ENCODE measurements at regions not wholly inside any gene's neighbourhood (a gene's known extent, or its start where the extent isn't known, plus 50 kb on each side); places are given as distances from the start of the nearest gene placed in this dataset.

GRCh38 chr7:34249192-34249591, 343.9 kb downstream of the BMPER start:
- DNase-seq (no peak), ATAC-seq (ENCODE audit: poor library complexity) (no peak)

GRCh38 chr7:34260279-34260678, 354.9 kb downstream of the BMPER start:
- ATAC-seq (ENCODE audit: poor library complexity) (no peak), DNase-seq (no peak)
- intact Hi-C loops (cut with DNase I): no loop called here

More at GRCh38 chr7:34249192-34249591, 343.9 kb downstream of the BMPER start:
- intact Hi-C loops (cut with DNase I): no loop called here

- ATAC-seq (ENCODE audit: poor library complexity) (no peak), DNase-seq (no peak)
- intact Hi-C loops (cut with DNase I): no loop called here
Measured at GRCh38 chr7:34263168-34263567, 357.8 kb downstream of the BMPER start.

- ATAC-seq (ENCODE audit: poor library complexity) (no peak), DNase-seq (no peak)
- intact Hi-C loops (cut with DNase I): no loop called here
Measured at GRCh38 chr7:34269084-34269483, 363.7 kb downstream of the BMPER start.

- ATAC-seq (ENCODE audit: poor library complexity) (no peak), DNase-seq (no peak)
- intact Hi-C loops (cut with DNase I): no loop called here
Measured at GRCh38 chr7:34275624-34276023, 370.3 kb downstream of the BMPER start.

GRCh38 chr7:34277016-34277802, 371.9 kb downstream of the BMPER start:
- intact Hi-C loops (cut with DNase I): no loop called here
- DNase-seq (no peak), ATAC-seq (ENCODE audit: poor library complexity) (no peak)

GRCh38 chr7:34277803-34278199, 372.5 kb downstream of the BMPER start:
- intact Hi-C loops (cut with DNase I): no loop called here

GRCh38 chr7:34281260-34281659, 375.9 kb downstream of the BMPER start:
- ATAC-seq (ENCODE audit: poor library complexity): no peak
- DNase-seq: no peak
- intact Hi-C loops (cut with DNase I): no loop called here

More at GRCh38 chr7:34277803-34278199, 372.5 kb downstream of the BMPER start:
- ATAC-seq (ENCODE audit: poor library complexity) (no peak), DNase-seq (no peak)

- ATAC-seq (ENCODE audit: poor library complexity) (no peak), DNase-seq (no peak)
- intact Hi-C loops (cut with DNase I): no loop called here
Measured at GRCh38 chr7:34282271-34282670, 375.7 kb upstream of the NPSR1 start.

- intact Hi-C loops (cut with DNase I): no loop called here
- ATAC-seq (ENCODE audit: poor library complexity) (no peak), DNase-seq (no peak)
Measured at GRCh38 chr7:34296663-34297062, 361.4 kb upstream of the NPSR1 start.

- intact Hi-C loops (cut with DNase I): no loop called here
- ATAC-seq (ENCODE audit: poor library complexity) (no peak), DNase-seq (no peak)
Measured at GRCh38 chr7:34298492-34299013, 359.5 kb upstream of the NPSR1 start.

- no peak for ATAC-seq (ENCODE audit: poor library complexity)
- no peak for DNase-seq
- intact Hi-C loops (cut with DNase I): no loop called here
Measured at GRCh38 chr7:34299066-34299465, 359.0 kb upstream of the NPSR1 start.

- DNase-seq: no peak
- no peak for ATAC-seq (ENCODE audit: poor library complexity)
- intact Hi-C loops (cut with DNase I): no loop called here
Measured at GRCh38 chr7:34307540-34307939, 350.5 kb upstream of the NPSR1 start.

GRCh38 chr7:34308595-34308994, 349.4 kb upstream of the NPSR1 start:
- ATAC-seq (ENCODE audit: poor library complexity): no peak
- DNase-seq: no peak
- intact Hi-C loops (cut with DNase I): no loop called here

- no peak for DNase-seq
Measured at GRCh38 chr7:34309116-34309515, 348.9 kb upstream of the NPSR1 start.

GRCh38 chr7:34309584-34309983, 348.4 kb upstream of the NPSR1 start:
- intact Hi-C loops (cut with DNase I): no loop called here
- ATAC-seq (ENCODE audit: poor library complexity) (no peak), DNase-seq (no peak)

More at GRCh38 chr7:34309116-34309515, 348.9 kb upstream of the NPSR1 start:
- intact Hi-C loops (cut with DNase I): no loop called here
- ATAC-seq (ENCODE audit: poor library complexity): no peak

- ATAC-seq (ENCODE audit: poor library complexity) (no peak), DNase-seq (no peak)
- intact Hi-C loops (cut with DNase I): no loop called here
Measured at GRCh38 chr7:34311591-34311990, 346.4 kb upstream of the NPSR1 start.

- DNase-seq (no peak), ATAC-seq (ENCODE audit: poor library complexity) (no peak)
- intact Hi-C loops (cut with DNase I): no loop called here
Measured at GRCh38 chr7:34312624-34313023, 345.4 kb upstream of the NPSR1 start.

GRCh38 chr7:34313289-34313688, 344.7 kb upstream of the NPSR1 start:
- DNase-seq: no peak
- ATAC-seq (ENCODE audit: poor library complexity): no peak
- intact Hi-C loops (cut with DNase I): no loop called here

GRCh38 chr7:34315032-34315431, 343.0 kb upstream of the NPSR1 start:
- DNase-seq (no peak), ATAC-seq (ENCODE audit: poor library complexity) (no peak)
- intact Hi-C loops (cut with DNase I): no loop called here

GRCh38 chr7:34317039-34317438, 341.0 kb upstream of the NPSR1 start:
- ATAC-seq (ENCODE audit: poor library complexity): no peak
- DNase-seq: no peak
- intact Hi-C loops (cut with DNase I): no loop called here
